HepG2 (cell line): ENCODE measurements at regions not wholly inside any gene's neighbourhood (a gene's known extent, or its start where the extent isn't known, plus 50 kb on each side); places are given as distances from the start of the nearest gene placed in this dataset.

Experiments used
- EP300 ChIP-seq, 3 experiments: sonication (generic) in 1 of 3; formaldehyde crosslinking in 1 of 3; IDR thresholded peaks; 2 replicates each; pipeline versions ENCODE4 v1.5.1 to v1.6.1; 2011 to 2020; ENCODE audit warnings: low read depth in 2 of 3, low read length in 2 of 3, borderline replicate concordance in 1 of 3, improper control_type of control experiment in 1 of 3, mild to moderate bottlenecking in 1 of 3, missing genetic modification reagents in 1 of 3, moderate library complexity in 1 of 3
- MAZ ChIP-seq, 2 experiments: sonication (generic) in 1 of 2; formaldehyde crosslinking in 1 of 2; IDR thresholded peaks; 2 replicates each; pipeline versions ENCODE4 v1.5.0 to v1.6.1; 2012 to 2020; ENCODE audit warnings: low read depth in 2 of 2, mild to moderate bottlenecking in 2 of 2, borderline replicate concordance in 1 of 2, improper control_type of control experiment in 1 of 2, low read length in 1 of 2, missing genetic modification reagents in 1 of 2, moderate library complexity in 1 of 2
- MED1 ChIP-seq: sonication (generic); formaldehyde crosslinking; IDR thresholded peaks from 2 replicates; pipeline ENCODE4 v1.4.0; 2020; ENCODE audit warnings: missing genetic modification reagents
- MXI1 ChIP-seq: IDR thresholded peaks from 3 replicates; pipeline ENCODE4 v1.6.1; 2012; ENCODE audit warnings: low read depth, low read length, inconsistent platforms, borderline replicate concordance
- MYC ChIP-seq: sonication (generic); formaldehyde crosslinking; IDR thresholded peaks from 2 replicates; pipeline ENCODE4 v1.9.0; 2021; ENCODE audit warnings: missing genetic modification reagents, borderline replicate concordance
- POLR2A ChIP-seq, 2 experiments: IDR thresholded peaks; 2 replicates each; pipeline ENCODE4 v1.6.1; 2011; ENCODE audit warnings: low read depth in 2 of 2, low read length in 2 of 2, mild to moderate bottlenecking in 1 of 2, moderate library complexity in 1 of 2; ENCODE audit not compliant: insufficient read depth in 1 of 2
- SIN3A ChIP-seq: IDR thresholded peaks from 2 replicates; pipeline ENCODE4 v1.6.1; 2011; ENCODE audit warnings: low read depth, mild to moderate bottlenecking, control low read depth, low read length, borderline replicate concordance
- SKIL ChIP-seq: sonication (generic); formaldehyde crosslinking; IDR thresholded peaks from 2 replicates; pipeline ENCODE4 v1.8.0; 2022; ENCODE audit warnings: missing genetic modification reagents, mild to moderate bottlenecking, moderate library complexity, borderline replicate concordance
- SP1 ChIP-seq, 2 experiments: fragments of 450-650 bp in 1 of 2; sonication (generic) in 1 of 2; formaldehyde crosslinking in 1 of 2; IDR thresholded peaks; 2 replicates each; pipeline versions ENCODE4 v1.4.0 to v1.6.1; 2016 to 2020; ENCODE audit warnings: missing genetic modification reagents in 1 of 2
- TBP ChIP-seq: sonication (generic); formaldehyde crosslinking; IDR thresholded peaks from 2 replicates; pipeline ENCODE4 v1.5.0; 2020; ENCODE audit warnings: missing genetic modification reagents
- TP53 ChIP-seq: sonication (generic); formaldehyde crosslinking; conservative IDR thresholded peaks from 2 replicates; pipeline ENCODE4 v1.4.0; 2020; ENCODE audit warnings: missing genetic modification reagents
- TF ChIP-seq, protein P1 (sequence below): sonication (generic); formaldehyde crosslinking; IDR thresholded peaks from 2 replicates; pipeline ENCODE4 v1.8.1; 2023; ENCODE audit warnings: mild to moderate bottlenecking, inconsistent platforms, moderate library complexity, missing genetic modification reagents, borderline replicate concordance
- TF ChIP-seq, protein P2 (sequence below): sonication (generic); formaldehyde crosslinking; IDR thresholded peaks from 2 replicates; pipeline ENCODE4 v1.5.0; 2020; ENCODE audit warnings: mild to moderate bottlenecking, missing genetic modification reagents, moderate library complexity
- TF ChIP-seq, protein P3 (sequence below): sonication (generic); formaldehyde crosslinking; IDR thresholded peaks from 2 replicates; pipeline ENCODE4 v1.4.0; 2020; ENCODE audit warnings: low read depth, mild to moderate bottlenecking, missing genetic modification reagents

- no peak for TF ChIP-seq EP300 (IDR thresholded peaks at IDR 0.05; ENCODE audit: low read depth in 2 of 2, low read length in 2 of 2)
- no peak for TF ChIP-seq EP300 (CRISPR knock-in tag; IDR thresholded peaks at IDR 0.05; ENCODE audit: borderline replicate concordance)
- TF ChIP-seq MXI1, result no peak
- no peak for TF ChIP-seq TBP
- no peak for TF ChIP-seq MED1
- TF ChIP-seq MYC (CRISPR knock-in tag), result no peak
- TF ChIP-seq SIN3A, result no peak
- TF ChIP-seq, protein P1, sequence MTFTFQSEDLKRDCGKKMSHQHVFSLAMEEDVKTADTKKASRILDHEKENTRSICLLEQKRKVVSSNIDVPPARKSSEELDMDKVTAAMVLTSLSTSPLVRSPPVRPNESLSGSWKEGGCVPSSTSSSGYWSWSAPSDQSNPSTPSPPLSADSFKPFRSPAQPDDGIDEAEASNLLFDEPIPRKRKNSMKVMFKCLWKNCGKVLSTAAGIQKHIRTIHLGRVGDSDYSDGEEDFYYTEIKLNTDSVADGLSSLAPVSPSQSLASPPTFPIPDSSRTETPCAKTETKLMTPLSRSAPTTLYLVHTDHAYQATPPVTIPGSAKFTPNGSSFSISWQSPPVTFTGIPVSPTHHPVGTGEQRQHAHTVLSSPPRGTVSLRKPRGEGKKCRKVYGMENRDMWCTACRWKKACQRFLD (CRISPR knock-in tag), result no peak
- TF ChIP-seq, protein P2, sequence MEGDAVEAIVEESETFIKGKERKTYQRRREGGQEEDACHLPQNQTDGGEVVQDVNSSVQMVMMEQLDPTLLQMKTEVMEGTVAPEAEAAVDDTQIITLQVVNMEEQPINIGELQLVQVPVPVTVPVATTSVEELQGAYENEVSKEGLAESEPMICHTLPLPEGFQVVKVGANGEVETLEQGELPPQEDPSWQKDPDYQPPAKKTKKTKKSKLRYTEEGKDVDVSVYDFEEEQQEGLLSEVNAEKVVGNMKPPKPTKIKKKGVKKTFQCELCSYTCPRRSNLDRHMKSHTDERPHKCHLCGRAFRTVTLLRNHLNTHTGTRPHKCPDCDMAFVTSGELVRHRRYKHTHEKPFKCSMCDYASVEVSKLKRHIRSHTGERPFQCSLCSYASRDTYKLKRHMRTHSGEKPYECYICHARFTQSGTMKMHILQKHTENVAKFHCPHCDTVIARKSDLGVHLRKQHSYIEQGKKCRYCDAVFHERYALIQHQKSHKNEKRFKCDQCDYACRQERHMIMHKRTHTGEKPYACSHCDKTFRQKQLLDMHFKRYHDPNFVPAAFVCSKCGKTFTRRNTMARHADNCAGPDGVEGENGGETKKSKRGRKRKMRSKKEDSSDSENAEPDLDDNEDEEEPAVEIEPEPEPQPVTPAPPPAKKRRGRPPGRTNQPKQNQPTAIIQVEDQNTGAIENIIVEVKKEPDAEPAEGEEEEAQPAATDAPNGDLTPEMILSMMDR (CRISPR knock-in tag), result no peak
- TF ChIP-seq TP53, result no peak
- TF ChIP-seq POLR2A (IDR thresholded peaks at IDR 0.05; ENCODE audit: insufficient read depth in 1 of 2, low read depth in 2 of 2, low read length in 2 of 2), result no peak
- TF ChIP-seq, protein P3, sequence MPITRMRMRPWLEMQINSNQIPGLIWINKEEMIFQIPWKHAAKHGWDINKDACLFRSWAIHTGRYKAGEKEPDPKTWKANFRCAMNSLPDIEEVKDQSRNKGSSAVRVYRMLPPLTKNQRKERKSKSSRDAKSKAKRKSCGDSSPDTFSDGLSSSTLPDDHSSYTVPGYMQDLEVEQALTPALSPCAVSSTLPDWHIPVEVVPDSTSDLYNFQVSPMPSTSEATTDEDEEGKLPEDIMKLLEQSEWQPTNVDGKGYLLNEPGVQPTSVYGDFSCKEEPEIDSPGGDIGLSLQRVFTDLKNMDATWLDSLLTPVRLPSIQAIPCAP, result no peak
- TF ChIP-seq SKIL (CRISPR knock-in tag), result no peak
- TF ChIP-seq SP1 (IDR thresholded peaks at IDR 0.05), result no peak
- TF ChIP-seq SP1 (CRISPR knock-in tag; IDR thresholded peaks at IDR 0.05), result no peak
- TF ChIP-seq MAZ (IDR thresholded peaks at IDR 0.05; ENCODE audit: borderline replicate concordance, low read depth, low read length), result no peak
- no peak for TF ChIP-seq MAZ (CRISPR knock-in tag; IDR thresholded peaks at IDR 0.05; ENCODE audit: low read depth)
Measured at GRCh38 chr10:113409175-113409574, 143.7 kb upstream of the HABP2 start.
